Uterus (tissue), 3 donors: ENCODE measurements at regions not wholly inside any gene's neighbourhood (a gene's known extent, or its start where the extent isn't known, plus 50 kb on each side); places are given as distances from the start of the nearest gene placed in this dataset.

ENCODE experiments used
- DNase-seq, 2 donors: peaks; one replicate each; pipeline ENCODE4 v3.0.0-alpha.2; 2019 to 2020
- H3K27ac ChIP-seq, 2 donors: fragments of 200-600 bp; sonication (generic); 1 replicate in 1 of 2; 2 replicates in 1 of 2; pipeline ENCODE4 v1.5.1; 2016 to 2018
- H3K27me3 ChIP-seq, 2 donors: fragments of 200-600 bp; sonication (generic); one replicate each; pipeline ENCODE4 v1.5.1; 2018 to 2019; ENCODE audit warnings: control low read depth in 1 of 2
- H3K36me3 ChIP-seq, 2 donors: fragments of 200-600 bp; sonication (generic); one replicate each; pipeline ENCODE4 v1.5.1; 2019; ENCODE audit warnings: control low read depth in 1 of 2
- H3K4me1 ChIP-seq, 2 donors: fragments of 200-600 bp; sonication (generic); one replicate each; pipeline ENCODE4 v1.5.1; 2018 to 2019; ENCODE audit warnings: control low read depth in 1 of 2
- H3K4me3 ChIP-seq, 2 donors: fragments of 200-600 bp; sonication (generic); 1 replicate in 1 of 2; 2 replicates in 1 of 2; pipeline ENCODE4 v1.5.1; 2018 to 2019; ENCODE audit warnings: mild to moderate bottlenecking in 1 of 2
- H3K9me3 ChIP-seq, 2 donors: fragments of 200-600 bp; sonication (generic); one replicate each; pipeline ENCODE4 v1.5.1; 2019; ENCODE audit warnings: control low read depth in 1 of 2
- CTCF ChIP-seq, 4 experiments: fragments of 200-600 bp in 2 of 4; fragments of 450-650 bp in 2 of 4; sonication (generic) in 2 of 4; IDR thresholded peaks; one replicate each; pipeline ENCODE4 v1.5.1; 2016 to 2019; ENCODE audit warnings: antibody characterized with exemption in 4 of 4, mild to moderate bottlenecking in 2 of 4, moderate library complexity in 1 of 4
- POLR2A ChIP-seq, 2 donors: fragments of 450-650 bp; IDR thresholded peaks; one replicate each; pipeline ENCODE4 v1.6.1; 2016; ENCODE audit warnings: antibody characterized with exemption in 2 of 2, mild to moderate bottlenecking in 1 of 2, moderate library complexity in 1 of 2
- intact Hi-C: fragments of 100-400 bp; cut with DNase I; formaldehyde crosslinking; loops from one replicate; pipeline ENCODE4 v1.15.1; 2023; ENCODE audit warnings: low total_unique reads
- donor health status: DM: yes; HTN: yes; CAD: no.

DNA sequence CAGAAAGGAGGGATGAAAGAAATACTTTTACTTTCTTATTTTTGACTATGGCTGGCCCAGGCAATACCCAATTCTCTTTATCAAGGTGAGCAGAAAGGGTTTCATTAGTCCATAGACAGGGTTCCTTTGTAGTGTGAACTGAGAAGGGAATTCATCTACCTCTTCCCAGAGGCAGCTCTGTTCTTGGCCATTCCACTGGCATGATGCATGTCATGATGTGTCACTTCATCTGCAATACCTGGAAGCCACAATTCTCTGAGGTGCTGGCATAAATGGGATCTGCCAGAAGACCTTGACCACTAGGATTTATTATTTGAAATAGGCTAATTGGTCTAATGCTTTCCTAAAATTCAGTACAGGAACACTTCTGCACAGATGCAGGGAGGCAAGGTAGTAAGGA lies 542.8 kb downstream of the RFC3 start:
- no peaks in the 10 kb centered on the region for H3K36me3 ChIP-seq
- H3K9me3 ChIP-seq = no peaks in the 10 kb centered on the region
- H3K4me3 ChIP-seq = no peak overlapping the region
- no peaks in the 10 kb centered on the region for H3K27me3 ChIP-seq
- TF ChIP-seq POLR2A (IDR thresholded peaks at IDR 0.05) (no peak), CTCF (IDR thresholded peaks at IDR 0.05) (no peak)
- no peak for DNase-seq
- no peak overlapping the region for H3K27ac ChIP-seq
- no peaks in the 10 kb centered on the region for H3K4me1 ChIP-seq
- intact Hi-C loops = no loop called here

DNA sequence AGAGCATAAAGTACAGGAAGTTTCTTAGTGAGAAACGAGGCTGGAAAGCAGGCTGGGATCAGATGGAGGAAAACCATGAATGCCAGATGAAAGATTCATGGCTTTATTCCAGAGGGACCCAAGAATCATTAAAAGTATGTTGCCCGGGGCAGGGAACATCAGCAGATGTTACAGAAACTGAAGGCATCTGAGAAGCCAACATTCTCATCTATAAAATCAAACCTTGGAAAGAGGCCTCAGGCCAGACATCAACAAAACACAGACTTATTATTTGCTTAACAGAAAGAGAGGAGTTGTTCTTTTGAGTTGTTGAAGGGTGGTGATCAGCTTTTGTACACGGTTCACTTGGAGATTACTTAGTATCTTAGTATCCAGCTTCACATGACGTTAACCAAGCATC lies 543.6 kb downstream of the RFC3 start:
- Histone ChIP-seq H3K36me3 (no peaks in the 10 kb centered on the region), H3K4me1 (no peaks in the 10 kb centered on the region), H3K27me3 (no peaks in the 10 kb centered on the region), H3K9me3 (no peaks in the 10 kb centered on the region), H3K4me3 (no peak overlapping the region), H3K27ac (no peak overlapping the region)
- DNase-seq = no peak
- intact Hi-C loops = no loop called here
- no peak for TF ChIP-seq CTCF (IDR thresholded peaks at IDR 0.05)
- TF ChIP-seq POLR2A (IDR thresholded peaks at IDR 0.05) = no peak

DNA sequence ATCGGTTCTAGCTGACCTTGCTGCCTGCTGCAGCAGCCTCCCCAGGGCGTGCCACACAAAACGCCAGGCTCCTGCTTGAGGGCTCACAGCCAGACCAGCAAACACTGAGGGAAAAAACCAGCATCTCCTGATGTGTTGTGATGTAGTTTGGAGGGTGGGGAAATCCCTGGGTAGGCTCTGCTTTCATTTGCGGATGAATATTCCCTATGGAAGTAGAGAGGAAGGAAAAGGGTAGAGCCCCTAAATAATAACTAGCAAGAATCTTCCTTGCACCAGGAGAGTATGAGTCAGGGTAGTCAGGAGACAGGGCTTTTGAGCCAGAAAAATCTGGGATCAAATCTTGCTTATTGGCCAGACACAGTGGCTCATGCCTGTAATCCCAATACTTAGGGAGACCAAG lies 545.3 kb downstream of the RFC3 start:
- H3K36me3 ChIP-seq = no peaks in the 10 kb centered on the region
- no peak for TF ChIP-seq CTCF (IDR thresholded peaks at IDR 0.05)
- no peak for TF ChIP-seq POLR2A (IDR thresholded peaks at IDR 0.05)
- no peak for DNase-seq
- no peaks in the 10 kb centered on the region for H3K9me3 ChIP-seq
- H3K27ac ChIP-seq = no peak overlapping the region
- no peak overlapping the region for H3K4me3 ChIP-seq
- H3K4me1 ChIP-seq = no peaks in the 10 kb centered on the region
- H3K27me3 ChIP-seq = no peaks in the 10 kb centered on the region
- intact Hi-C loops = no loop called here

DNA sequence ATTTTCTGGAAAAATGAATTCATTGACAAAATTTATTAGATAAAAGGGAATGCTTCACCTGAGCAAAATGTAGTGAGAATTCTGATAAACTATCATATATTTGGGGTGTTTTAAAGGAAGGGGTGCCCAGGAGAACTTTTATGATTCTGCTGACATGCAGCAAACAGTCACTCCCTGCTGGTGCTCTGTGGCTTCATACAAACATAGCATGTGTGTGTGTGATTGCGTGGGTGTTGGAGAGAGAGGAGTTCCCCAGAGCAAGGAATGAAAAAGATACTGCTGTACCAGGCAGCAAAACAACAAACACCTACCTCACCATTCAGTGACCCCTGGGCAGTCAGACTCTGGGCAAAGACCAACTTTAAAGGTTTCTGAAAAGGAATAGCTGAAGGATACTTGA lies 546.7 kb downstream of the RFC3 start:
- H3K4me3 ChIP-seq = no peak overlapping the region
- no peaks in the 10 kb centered on the region for H3K36me3 ChIP-seq
- no peak overlapping the region for H3K27ac ChIP-seq
- intact Hi-C loops = no loop called here
- DNase-seq = no peak
- H3K4me1 ChIP-seq = no peaks in the 10 kb centered on the region
- TF ChIP-seq POLR2A (IDR thresholded peaks at IDR 0.05) (no peak), CTCF (IDR thresholded peaks at IDR 0.05) (no peak)
- H3K27me3 ChIP-seq = no peaks in the 10 kb centered on the region
- H3K9me3 ChIP-seq = no peaks in the 10 kb centered on the region

DNA sequence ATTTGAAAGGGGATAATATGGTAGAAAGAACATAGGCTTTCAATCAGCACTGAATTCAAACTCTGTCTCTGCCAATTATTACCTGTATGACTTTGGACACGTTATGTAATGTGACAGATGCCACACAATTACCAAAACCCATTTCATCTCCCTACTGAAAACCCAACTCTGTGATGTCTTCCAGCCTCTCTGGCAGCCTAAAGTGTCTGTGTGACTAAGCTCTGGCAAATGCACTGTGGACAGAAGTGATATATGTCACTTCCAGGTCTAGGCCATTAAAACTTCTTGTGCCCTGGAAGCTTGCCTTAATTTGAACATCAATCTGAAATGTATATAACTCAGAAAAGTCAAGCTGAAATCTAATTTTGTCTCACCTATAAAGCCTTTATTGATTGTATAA lies 552.0 kb downstream of the RFC3 start:
- Histone ChIP-seq H3K36me3 (no peaks in the 10 kb centered on the region), H3K27ac (no peak overlapping the region), H3K27me3 (no peaks in the 10 kb centered on the region), H3K4me3 (no peak overlapping the region), H3K4me1 (no peaks in the 10 kb centered on the region), H3K9me3 (no peaks in the 10 kb centered on the region)
- no peak for TF ChIP-seq CTCF (IDR thresholded peaks at IDR 0.05)
- intact Hi-C loops = no loop called here
- DNase-seq = no peak
